Neural cell (in vitro differentiated cells): ENCODE measurements at regions not wholly inside any gene's neighbourhood (a gene's known extent, or its start where the extent isn't known, plus 50 kb on each side); places are given as distances from the start of the nearest gene placed in this dataset.

Source experiments
- CTCF ChIP-seq: fragments of 450-650 bp; IDR thresholded peaks from 2 replicates; pipeline ENCODE4 v1.5.1; 2014; ENCODE audit warnings: antibody characterized with exemption, mild to moderate bottlenecking, moderate library complexity; ENCODE audit not compliant: poor library complexity, severe bottlenecking
- EZH2 ChIP-seq: fragments of 200-600, 300-800 bp; shearing (Covaris generic), sonication (generic); IDR thresholded peaks from 2 replicates; pipeline ENCODE4 v1.6.1; 2014; ENCODE audit warnings: antibody characterized with exemption, low read length, borderline replicate concordance, mild to moderate bottlenecking; ENCODE audit not compliant: insufficient read depth, poor library complexity, severe bottlenecking

- TF ChIP-seq CTCF: no peak
- no peak for TF ChIP-seq EZH2
Observed at GRCh38 chr2:12014088-12014960, 267.9 kb downstream of the LPIN1 start.
